SK-N-DZ (cell line): ENCODE measurements at regions not wholly inside any gene's neighbourhood (a gene's known extent, or its start where the extent isn't known, plus 50 kb on each side); places are given as distances from the start of the nearest gene placed in this dataset.
"Not testable (repeated sequence)": the region's sequence is repeated elsewhere in the genome, so short reads cannot be mapped to it uniquely, and the experiment has no call there.

Source experiments
- DNase-seq: peaks from one replicate; pipeline ENCODE4 v3.0.0-alpha.2; 2015; ENCODE audit warnings: low spot score

- DNase-seq = no peak
These were observed 237.2 kb downstream of the TOX3 start for GRCh38 chr16:52309446-52310416.

DNA sequence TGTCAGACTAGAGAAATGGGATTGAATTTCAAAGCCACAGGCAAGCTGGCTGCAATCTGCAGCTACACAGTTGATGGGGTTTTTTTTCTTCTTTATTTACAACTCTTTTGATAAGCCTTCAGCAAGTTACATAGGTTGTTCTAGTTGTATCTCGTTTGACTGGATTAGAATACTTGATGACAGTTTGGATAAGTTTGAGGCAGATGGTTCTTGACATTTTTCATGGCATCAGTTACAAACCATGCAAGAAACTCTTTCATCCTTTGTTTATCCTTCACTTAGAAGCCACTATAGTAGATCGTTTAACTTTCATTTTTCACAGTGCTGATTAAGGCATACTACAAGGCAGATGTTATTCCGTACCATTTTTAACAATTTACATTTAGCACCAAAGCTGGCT, 238.9 kb downstream of the TOX3 start:
- DNase-seq = peak; percentile 24

GRCh38 chr16:52301026-52301425, 245.9 kb downstream of the TOX3 start:
- DNase-seq = peak; percentile 56

DNA sequence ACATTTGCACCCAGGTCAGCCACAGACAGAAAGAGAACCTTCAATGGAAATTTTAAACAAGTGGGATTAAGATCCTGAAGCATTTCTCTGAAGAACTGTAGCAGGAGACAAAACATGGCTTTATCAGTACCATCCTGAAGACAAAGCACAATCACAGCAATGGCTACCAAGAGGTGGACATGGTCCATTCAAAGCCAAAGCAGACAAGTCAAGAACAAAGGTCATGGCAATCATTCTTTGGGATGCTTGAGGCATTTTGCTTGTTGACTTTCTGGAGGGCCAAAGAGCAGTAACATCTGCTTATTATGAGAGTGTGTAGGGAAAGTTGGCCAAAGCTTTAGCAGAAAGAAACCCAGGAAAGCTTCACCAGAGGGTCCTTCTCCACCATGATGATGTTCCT, 248.2 kb downstream of the TOX3 start:
- DNase-seq = no peak

- not testable (repeated sequence) for DNase-seq
These were observed 250.1 kb downstream of the TOX3 start for GRCh38 chr16:52296706-52297315.

GRCh38 chr16:52296076-52296475, 250.9 kb downstream of the TOX3 start:
- no peak for DNase-seq

DNA sequence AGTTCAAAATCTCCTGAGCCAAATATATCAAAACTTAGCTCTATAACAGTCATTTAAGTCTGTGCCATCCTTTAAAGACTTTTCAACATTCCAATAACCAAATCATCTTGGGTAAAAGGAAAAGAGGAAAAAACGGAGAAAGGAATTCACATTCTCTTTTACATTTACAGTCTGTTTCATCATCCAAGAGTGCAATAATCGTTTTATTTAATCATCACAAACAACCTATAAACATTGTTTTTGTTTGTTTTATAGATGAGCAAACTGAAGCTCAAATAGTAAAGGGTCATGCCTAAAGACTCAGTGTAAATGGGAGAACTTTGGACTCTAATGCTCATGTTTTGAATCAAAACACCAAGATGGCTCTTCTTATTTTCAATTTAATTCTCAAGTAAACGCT, 252.3 kb downstream of the TOX3 start:
- no peak for DNase-seq

- no peak for DNase-seq
These were observed 253.7 kb downstream of the TOX3 start for GRCh38 chr16:52293204-52293603.

DNA sequence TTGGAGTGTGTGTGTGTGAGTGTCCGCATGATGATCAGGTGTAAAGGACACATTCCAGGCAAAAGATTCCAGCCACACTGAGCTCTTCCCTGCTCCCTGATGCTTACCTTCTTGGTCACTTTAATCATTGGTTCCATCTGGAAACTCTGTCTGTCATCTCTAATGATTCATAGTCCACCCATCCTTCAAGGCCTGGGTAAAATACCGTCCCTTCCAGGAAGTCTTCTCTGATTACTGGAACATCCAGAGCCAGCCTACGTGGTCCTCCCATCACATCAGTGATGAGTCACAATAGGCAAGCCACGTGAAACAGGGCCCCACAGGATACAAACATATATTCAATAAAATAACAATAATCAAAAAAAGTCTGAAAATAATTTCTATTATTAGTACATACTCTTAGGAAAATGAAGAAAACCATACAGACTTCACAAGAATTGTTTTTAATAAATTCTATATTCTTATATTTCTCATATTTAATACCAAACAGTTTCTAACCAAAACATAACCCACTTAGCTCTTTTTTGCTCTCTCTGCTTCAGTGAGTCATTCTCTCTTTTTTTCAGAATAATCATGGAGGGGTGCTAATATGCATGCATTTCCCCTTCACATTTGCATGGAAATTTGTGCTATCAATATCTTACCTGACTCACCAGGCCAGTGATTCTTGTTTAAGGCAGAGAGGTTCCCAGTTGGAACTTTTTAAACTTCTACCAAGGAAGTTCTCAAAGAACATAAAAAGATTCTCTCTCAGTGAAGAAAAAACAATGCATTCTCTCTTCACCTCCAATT, 263.2 kb downstream of the TOX3 start:
- DNase-seq = no peak

- no peak for DNase-seq
These were observed 263.9 kb downstream of the TOX3 start for GRCh38 chr16:52283018-52283417.

- no peak for DNase-seq
These were observed 266.9 kb downstream of the TOX3 start for GRCh38 chr16:52280086-52280485.

GRCh38 chr16:52271088-52271750, 275.7 kb downstream of the TOX3 start:
- DNase-seq = peak; percentile 74

DNA sequence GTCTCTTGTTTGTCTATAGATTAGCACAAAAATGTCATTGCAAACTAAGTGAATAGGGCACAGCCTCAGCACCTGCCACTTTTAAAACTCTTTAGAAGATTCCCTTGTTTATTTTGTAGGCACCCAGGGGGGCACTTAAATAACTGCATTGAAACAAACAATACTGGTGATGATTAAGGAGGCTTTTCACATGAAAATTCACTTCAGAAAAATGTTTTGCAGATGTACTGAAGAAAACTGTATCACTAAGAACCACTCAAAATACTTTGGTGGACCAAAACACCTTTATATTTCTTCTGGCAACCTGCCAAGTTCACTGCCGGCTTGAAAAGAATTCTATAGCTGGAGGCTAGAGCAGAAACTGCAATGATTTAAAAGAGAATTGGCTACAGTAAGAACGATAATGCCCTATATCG, 281.5 kb downstream of the TOX3 start:
- DNase-seq = no peak

DNA sequence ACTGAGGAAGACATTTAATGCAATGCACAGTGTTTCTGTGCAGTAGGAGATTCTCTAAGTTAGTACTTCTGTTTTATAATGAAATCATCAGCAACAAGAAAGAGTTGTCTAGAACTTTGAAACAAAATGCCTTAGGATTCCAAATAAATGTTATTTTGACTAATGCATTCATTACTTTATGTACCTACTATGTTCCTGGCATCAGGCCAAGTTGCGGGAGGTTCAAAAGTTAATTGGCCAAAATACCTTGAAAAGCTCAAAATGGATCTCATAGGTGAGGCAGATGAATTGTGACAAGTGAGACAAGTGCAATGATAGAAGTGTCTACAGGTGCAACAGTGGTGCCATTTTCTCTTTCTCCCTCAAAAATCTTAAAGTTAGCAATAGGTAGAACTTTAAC, 289.4 kb downstream of the TOX3 start:
- DNase-seq = no peak

DNA sequence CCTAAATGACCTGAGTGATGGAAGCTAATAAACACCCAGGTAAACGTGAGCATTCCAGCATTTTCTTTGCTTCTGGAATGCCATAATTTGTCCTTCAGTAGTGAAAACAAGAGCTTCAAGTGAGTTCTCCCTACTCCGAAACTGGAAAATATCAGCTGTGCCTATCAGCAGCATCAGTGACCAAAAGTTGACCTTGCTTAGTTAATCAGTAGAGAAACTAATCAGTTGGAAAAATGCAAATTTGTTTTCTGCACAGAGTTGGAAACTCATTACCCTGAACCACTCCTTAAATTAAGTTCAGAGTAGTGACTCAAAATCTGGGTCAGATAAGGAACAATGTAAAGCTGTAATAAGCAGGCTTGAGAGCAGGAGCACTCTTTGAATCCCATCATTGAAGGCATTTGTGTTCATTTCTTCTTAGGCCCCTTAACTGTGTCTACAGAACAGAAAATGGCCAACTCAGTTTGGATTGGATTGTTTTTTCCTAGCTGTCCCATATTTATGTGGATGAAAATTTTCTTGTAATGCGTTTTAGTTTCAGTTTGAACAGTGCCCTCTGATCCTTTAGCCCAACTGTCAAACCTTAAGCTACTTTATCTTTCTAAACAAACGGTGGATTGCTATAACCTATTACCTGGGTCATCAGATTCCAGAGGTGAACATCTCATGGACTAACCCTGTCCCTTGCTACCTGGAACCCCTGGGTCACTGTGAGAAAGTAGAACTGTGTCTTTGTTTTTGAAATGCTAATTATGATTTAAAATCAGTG, 290.4 kb downstream of the TOX3 start:
- DNase-seq = no peak

- DNase-seq = no peak
These were observed 292.2 kb downstream of the TOX3 start for GRCh38 chr16:52254746-52255145.

DNA sequence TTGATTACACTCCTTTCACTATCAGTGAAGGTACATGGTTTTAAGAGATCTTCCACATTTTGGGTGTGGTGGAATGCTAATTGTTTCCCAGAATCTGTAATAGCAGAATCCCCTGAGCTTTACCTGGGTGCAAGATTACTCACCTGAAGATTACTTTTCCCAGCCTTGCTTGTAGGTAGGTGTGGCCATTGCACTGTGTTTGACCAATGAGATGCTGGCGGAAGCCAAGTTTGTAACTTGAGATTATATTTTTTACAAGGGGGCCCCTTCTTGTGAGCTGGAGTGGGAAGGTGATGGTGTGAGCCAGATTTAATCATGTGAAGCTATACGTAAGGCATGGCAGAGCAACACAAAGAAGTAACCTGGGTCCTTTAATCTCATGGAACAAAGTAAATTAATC, 294.3 kb downstream of the TOX3 start:
- no peak for DNase-seq

GRCh38 chr16:52251495-52251894, 295.4 kb downstream of the TOX3 start:
- DNase-seq = peak; percentile 48

- DNase-seq = no peak
These were observed 299.2 kb downstream of the TOX3 start for GRCh38 chr16:52247737-52248136.

- no peak for DNase-seq
These were observed 308.2 kb downstream of the TOX3 start for GRCh38 chr16:52238710-52239109.

DNA sequence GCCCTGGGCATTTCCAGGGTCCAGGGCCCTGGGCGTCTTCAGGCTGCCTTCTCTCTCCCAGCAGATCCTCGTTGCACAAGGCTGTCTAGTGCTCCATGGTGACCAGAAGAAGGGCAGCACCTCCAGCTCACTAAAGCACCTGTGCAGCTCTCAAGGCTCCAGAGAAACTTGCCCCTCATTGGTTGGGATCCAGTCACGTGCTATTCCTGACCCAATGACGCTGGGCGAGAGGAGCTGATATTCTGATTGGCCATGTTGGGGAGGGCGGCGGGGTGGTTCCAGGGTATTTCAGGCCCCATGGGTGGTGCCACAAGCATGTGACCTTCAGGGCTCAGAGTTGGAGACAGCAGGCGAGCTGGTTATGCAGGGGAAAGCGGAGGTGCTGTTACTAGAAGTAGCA, 309.1 kb downstream of the TOX3 start:
- DNase-seq = no peak
